ENCODE measurements at regions not wholly inside any gene's neighbourhood (a gene's known extent, or its start where the extent isn't known, plus 50 kb on each side); places are given as distances from the start of the nearest gene placed in this dataset.

GRCh38 chr4:71976523-71976922 lies 55.3 kb upstream of the NPFFR2 start:
- H3K9ac ChIP-seq (ENCODE audit: low read length) = no peak overlapping the region
- H2AFZ ChIP-seq (ENCODE audit: low read depth, low read length) = no peak overlapping the region
- H3K79me2 ChIP-seq (replicated peaks; ENCODE audit: insufficient read depth, low read length) = no peaks in the 10 kb centered on the region
- no peak overlapping the region for H3K4me3 ChIP-seq (ENCODE audit: low read length)
- H3K9me2 ChIP-seq (ENCODE audit: insufficient read depth, low read length) = no peaks in the 10 kb centered on the region
- TF ChIP-seq EP300 (conservative IDR thresholded peaks at IDR 0.05; ENCODE audit: poor library complexity, severe bottlenecking) = no peak
- no peak for TF ChIP-seq RAD21 (conservative IDR thresholded peaks at IDR 0.05)
- TF ChIP-seq TAF1 (IDR thresholded peaks at IDR 0.05; ENCODE audit: low read depth) = no peak
- no peak for TF ChIP-seq MXI1 (conservative IDR thresholded peaks at IDR 0.05; ENCODE audit: poor library complexity, severe bottlenecking)
- no peak for TF ChIP-seq EZH2 (IDR thresholded peaks at IDR 0.05; ENCODE audit: borderline replicate concordance, insufficient read depth, low read length, poor library complexity, severe bottlenecking)
- H4K20me1 ChIP-seq (ENCODE audit: insufficient read depth) = no peaks in the 10 kb centered on the region
- no peak overlapping the region for H3K4me2 ChIP-seq (ENCODE audit: low read length)
- no peaks in the 10 kb centered on the region for H3F3A ChIP-seq (ENCODE audit: insufficient read depth, low read length, poor library complexity, severe bottlenecking)
- H3K36me3 ChIP-seq (ENCODE audit: insufficient read depth, low read length) = no peaks in the 10 kb centered on the region
- H3K9me3 ChIP-seq (ENCODE audit: low read length) = no peaks in the 10 kb centered on the region
- no peaks in the 10 kb centered on the region for H3K27me3 ChIP-seq (ENCODE audit: insufficient read depth, low read depth, low read length)
- H3K27ac ChIP-seq (ENCODE audit: low read length) = no peak overlapping the region

GRCh38 chr4:71978210-71978835 lies 53.5 kb upstream of the NPFFR2 start:
- no peaks in the 10 kb centered on the region for H3K27me3 ChIP-seq (ENCODE audit: insufficient read depth, low read depth, low read length)
- no peak overlapping the region for H3K4me2 ChIP-seq (ENCODE audit: low read length)
- H3K4me3 ChIP-seq (ENCODE audit: low read length) = no peak overlapping the region
- no peak overlapping the region for H3K27ac ChIP-seq (ENCODE audit: low read length)
- H3K79me2 ChIP-seq (replicated peaks; ENCODE audit: insufficient read depth, low read length) = no peaks in the 10 kb centered on the region
- no peaks in the 10 kb centered on the region for H3K36me3 ChIP-seq (ENCODE audit: insufficient read depth, low read length)
- H3K9me3 ChIP-seq (ENCODE audit: low read length) = no peaks in the 10 kb centered on the region
- no peaks in the 10 kb centered on the region for H3F3A ChIP-seq (ENCODE audit: insufficient read depth, low read length, poor library complexity, severe bottlenecking)
- TF ChIP-seq RAD21 (conservative IDR thresholded peaks at IDR 0.05) = no peak
- no peak for TF ChIP-seq REST (IDR thresholded peaks at IDR 0.05; ENCODE audit: borderline replicate concordance)
- TF ChIP-seq EP300 (conservative IDR thresholded peaks at IDR 0.05; ENCODE audit: poor library complexity, severe bottlenecking) = no peak
- no peak for TF ChIP-seq MXI1 (conservative IDR thresholded peaks at IDR 0.05; ENCODE audit: poor library complexity, severe bottlenecking)
- no peak for TF ChIP-seq EZH2 (IDR thresholded peaks at IDR 0.05; ENCODE audit: borderline replicate concordance, insufficient read depth, low read length, poor library complexity, severe bottlenecking)
- TF ChIP-seq CTCF (IDR thresholded peaks at IDR 0.05; ENCODE audit: poor library complexity, severe bottlenecking) = no peak
- TF ChIP-seq POLR2AphosphoS5 (IDR thresholded peaks at IDR 0.05) = no peak
- no peak for TF ChIP-seq TAF1 (IDR thresholded peaks at IDR 0.05; ENCODE audit: low read depth)
- no peak for TF ChIP-seq SMC3 (conservative IDR thresholded peaks at IDR 0.05; ENCODE audit: poor library complexity)
- H4K20me1 ChIP-seq (ENCODE audit: insufficient read depth) = no peaks in the 10 kb centered on the region
- H2AFZ ChIP-seq (ENCODE audit: low read depth, low read length) = no peak overlapping the region
- no peaks in the 10 kb centered on the region for H3K9me2 ChIP-seq (ENCODE audit: insufficient read depth, low read length)
- H3K9ac ChIP-seq (ENCODE audit: low read length) = no peak overlapping the region

Measured in neural cell (in vitro differentiated cells).